H1 (cell line): ENCODE measurements at regions not wholly inside any gene's neighbourhood (a gene's known extent, or its start where the extent isn't known, plus 50 kb on each side); places are given as distances from the start of the nearest gene placed in this dataset.

ENCODE experiments used
- CHD7 ChIP-seq: fragments of 300-600 bp; sonication (generic); IDR thresholded peaks from 2 replicates; pipeline ENCODE4 v1.7.1; 2012; ENCODE audit warnings: low read length, moderate library complexity, mild to moderate bottlenecking, inconsistent platforms; ENCODE audit not compliant: insufficient replicate concordance
- E2F6 ChIP-seq: IDR thresholded peaks from 2 replicates; pipeline ENCODE4 v1.6.1; 2012; ENCODE audit warnings: inconsistent platforms
- GTF2F1 ChIP-seq: IDR thresholded peaks from 2 replicates; pipeline ENCODE4 v1.6.1; 2012; ENCODE audit warnings: low read depth, low read length, improper control_type of control experiment, borderline replicate concordance
- MAFK ChIP-seq: IDR thresholded peaks from 2 replicates; pipeline ENCODE4 v1.6.1; 2012; ENCODE audit warnings: low read depth, mild to moderate bottlenecking, improper control_type of control experiment, low read length
- RNF2 ChIP-seq: fragments of 200-900, 300-1000 bp; sonication (generic); IDR thresholded peaks from 2 replicates; pipeline ENCODE4 v1.7.1; 2016; ENCODE audit warnings: borderline replicate concordance, low read depth, mild to moderate bottlenecking, antibody characterized with exemption, low read length; ENCODE audit not compliant: poor library complexity, severe bottlenecking; ENCODE audit errors: missing control alignments

- TF ChIP-seq CHD7 = no peak
- TF ChIP-seq RNF2 = no peak
- TF ChIP-seq MAFK = no peak
- TF ChIP-seq E2F6 = no peak
- TF ChIP-seq GTF2F1 = no peak
Observed at GRCh38 chr10:65415318-65415717, 1510.5 kb upstream of the LRRTM3 start (continued).
